ENCODE measurements at regions not wholly inside any gene's neighbourhood (a gene's known extent, or its start where the extent isn't known, plus 50 kb on each side); places are given as distances from the start of the nearest gene placed in this dataset.

GRCh38 chr3:59542276-59542675 lies 492.5 kb upstream of the CFAP20DC start:
- TF ChIP-seq SUZ12 (IDR thresholded peaks at IDR 0.05; ENCODE audit: extremely low read depth, insufficient read depth, insufficient read length), result no peak
- TF ChIP-seq ZNF274 (IDR thresholded peaks at IDR 0.05; ENCODE audit: low read depth, low read length), result no peak
- no peak for TF ChIP-seq YY1 (IDR thresholded peaks at IDR 0.05; ENCODE audit: insufficient read depth, insufficient read length)
